Upper lobe of left lung (tissue), 6 donors: ENCODE measurements at regions not wholly inside any gene's neighbourhood (a gene's known extent, or its start where the extent isn't known, plus 50 kb on each side); places are given as distances from the start of the nearest gene placed in this dataset.

Experiments
- ATAC-seq, 2 donors: fragments of 200-7000 bp; cut with Tn5 transposase; one replicate each; pipeline ENCODE4 v1.9.1; 2022; ENCODE audit warnings: mild to moderate bottlenecking in 2 of 2, moderate library complexity in 2 of 2; ENCODE audit not compliant: low FRiP score in 2 of 2
- DNase-seq, 2 donors: peaks; one replicate each; pipeline ENCODE4 v3.0.0-alpha.2; 2019 to 2020
- H3K27ac ChIP-seq, 4 donors: fragments of 200-600 bp; sonication (generic); one replicate each; pipeline ENCODE4 v1.5.1; 2016 to 2019
- H3K27me3 ChIP-seq, 4 donors: fragments of 200-600 bp; sonication (generic); one replicate each; pipeline ENCODE4 v1.5.1; 2017 to 2019
- H3K36me3 ChIP-seq, 4 donors: fragments of 200-600 bp; sonication (generic); one replicate each; pipeline ENCODE4 v1.5.1; 2016 to 2019
- H3K4me1 ChIP-seq, 4 donors: fragments of 200-600 bp; sonication (generic); one replicate each; pipeline ENCODE4 v1.5.1; 2018 to 2019
- H3K4me3 ChIP-seq, 4 donors: fragments of 200-600 bp; sonication (generic); one replicate each; pipeline ENCODE4 v1.5.1; 2017 to 2019; ENCODE audit warnings: mild to moderate bottlenecking in 2 of 4, moderate library complexity in 1 of 4
- H3K9me3 ChIP-seq, 4 donors: fragments of 200-600 bp; sonication (generic); one replicate each; pipeline ENCODE4 v1.5.1; 2018 to 2019
- CTCF ChIP-seq, 6 experiments: fragments of 450-650 bp in 4 of 6; fragments of 200-600 bp in 2 of 6; sonication (generic) in 2 of 6; IDR thresholded peaks; one replicate each; pipeline ENCODE4 v1.5.1; 2016 to 2019; ENCODE audit warnings: antibody characterized with exemption in 6 of 6
- EP300 ChIP-seq, 4 donors: sonication (generic); formaldehyde crosslinking; IDR thresholded peaks; one replicate each; pipeline ENCODE4 v1.5.1; 2017; ENCODE audit warnings: antibody characterized with exemption in 4 of 4, control low read depth in 2 of 4
- POLR2A ChIP-seq, 4 donors: fragments of 450-650 bp; IDR thresholded peaks; one replicate each; pipeline ENCODE4 v1.5.1; 2016 to 2017; ENCODE audit warnings: antibody characterized with exemption in 4 of 4, mild to moderate bottlenecking in 2 of 4
- POLR2AphosphoS5 ChIP-seq, 2 donors: sonication (generic); formaldehyde crosslinking; IDR thresholded peaks; one replicate each; pipeline ENCODE4 v1.5.1; 2017; ENCODE audit warnings: antibody characterized with exemption in 2 of 2
- WGBS, 2 donors: methylation state at CpG; one replicate each; pipeline ENCODE4 v1.1.5; 2017 to 2018; 5-methylcytosine and 5-hydroxymethylcytosine counted together
- donor health status: DM: no; HTN: no; CAD: no; lungs with moderate emphysema.
- donor health status: DM: no; HTN: yes; CAD: no; lungs with severe emphysema.

GRCh38 chr2:239895116-239895515, 130.0 kb downstream of the NDUFA10 start:
- Histone ChIP-seq H3K36me3 (no peaks in the 10 kb centered on the region), H3K9me3 (no peaks in the 10 kb centered on the region), H3K4me1 (no peaks in the 10 kb centered on the region), H3K4me3 (no peak overlapping the region), H3K27me3 (no peaks in the 10 kb centered on the region), H3K27ac (no peak overlapping the region)
- WGBS, 2 donors, result 64 to 86% methylated on average over 3 of the region's 3 CpGs
- DNase-seq (no peak), ATAC-seq (no peak)
- TF ChIP-seq EP300 (IDR thresholded peaks at IDR 0.05) (no peak), POLR2AphosphoS5 (IDR thresholded peaks at IDR 0.05) (no peak), POLR2A (IDR thresholded peaks at IDR 0.05) (no peak), CTCF (IDR thresholded peaks at IDR 0.05) (no peak)

GRCh38 chr2:239894276-239894675, 130.9 kb downstream of the NDUFA10 start:
- WGBS, 2 donors, result 74 to 84% methylated on average over 5 of the region's 5 CpGs
- no peaks in the 10 kb centered on the region for H3K27me3 ChIP-seq
- TF ChIP-seq EP300 (IDR thresholded peaks at IDR 0.05) (no peak), CTCF (IDR thresholded peaks at IDR 0.05) (no peak), POLR2A (IDR thresholded peaks at IDR 0.05) (no peak), POLR2AphosphoS5 (IDR thresholded peaks at IDR 0.05) (no peak)
- no peak for DNase-seq
- H3K27ac ChIP-seq, result no peak overlapping the region
- no peak for ATAC-seq
- no peaks in the 10 kb centered on the region for H3K9me3 ChIP-seq
- H3K36me3 ChIP-seq, result no peaks in the 10 kb centered on the region
- no peak overlapping the region for H3K4me3 ChIP-seq
- no peaks in the 10 kb centered on the region for H3K4me1 ChIP-seq

GRCh38 chr2:239893236-239893515, 132.0 kb downstream of the NDUFA10 start:
- WGBS, 2 donors, result 59 to 72% methylated on average over 4 of the region's 4 CpGs
- Histone ChIP-seq H3K9me3 (no peaks in the 10 kb centered on the region), H3K4me3 (no peak overlapping the region), H3K27me3 (no peaks in the 10 kb centered on the region), H3K36me3 (no peaks in the 10 kb centered on the region), H3K27ac (no peak overlapping the region), H3K4me1 (no peaks in the 10 kb centered on the region)
- DNase-seq, result no peak
- no peak for ATAC-seq
- TF ChIP-seq POLR2AphosphoS5 (IDR thresholded peaks at IDR 0.05) (no peak), EP300 (IDR thresholded peaks at IDR 0.05) (no peak), CTCF (IDR thresholded peaks at IDR 0.05) (no peak), POLR2A (IDR thresholded peaks at IDR 0.05) (no peak)

GRCh38 chr2:239892441-239893235, 132.5 kb downstream of the NDUFA10 start:
- no peaks in the 10 kb centered on the region for H3K4me1 ChIP-seq
- H3K4me3 ChIP-seq, result no peak overlapping the region
- H3K36me3 ChIP-seq, result no peaks in the 10 kb centered on the region
- no peaks in the 10 kb centered on the region for H3K27me3 ChIP-seq
- WGBS, 2 donors, result 88 to 92% methylated on average over 18 of the region's 18 CpGs
- ATAC-seq (no peak), DNase-seq (no peak)
- TF ChIP-seq CTCF (IDR thresholded peaks at IDR 0.05) (no peak), POLR2AphosphoS5 (IDR thresholded peaks at IDR 0.05) (no peak), POLR2A (IDR thresholded peaks at IDR 0.05) (no peak), EP300 (IDR thresholded peaks at IDR 0.05) (no peak)
- no peaks in the 10 kb centered on the region for H3K9me3 ChIP-seq
- no peak overlapping the region for H3K27ac ChIP-seq

GRCh38 chr2:239891698-239892097, 133.4 kb downstream of the NDUFA10 start:
- Histone ChIP-seq H3K4me3 (no peak overlapping the region), H3K36me3 (no peaks in the 10 kb centered on the region), H3K27ac (no peak overlapping the region), H3K9me3 (peaks cover 0 to under 1% (median 0%) of the 10 kb centered on the region in 4 donors), H3K4me1 (no peaks in the 10 kb centered on the region), H3K27me3 (no peaks in the 10 kb centered on the region)
- 90 to 93% methylated on average over 3 of the region's 3 CpGs for whole genome bisulfite sequencing, 2 donors
- no peak for TF ChIP-seq POLR2AphosphoS5 (IDR thresholded peaks at IDR 0.05)
- no peak for TF ChIP-seq CTCF (IDR thresholded peaks at IDR 0.05)
- TF ChIP-seq POLR2A (IDR thresholded peaks at IDR 0.05), result no peak
- no peak for TF ChIP-seq EP300 (IDR thresholded peaks at IDR 0.05)
- ATAC-seq, result no peak
- DNase-seq, result no peak
